Keratinocyte (primary cell): ENCODE measurements at regions not wholly inside any gene's neighbourhood (a gene's known extent, or its start where the extent isn't known, plus 50 kb on each side); places are given as distances from the start of the nearest gene placed in this dataset.

Experiments
- CTCF ChIP-seq, 3 experiments: IDR thresholded peaks in 1 of 3; conservative IDR thresholded peaks in 1 of 3; optimal IDR thresholded peaks in 1 of 3; 2 replicates in 2 of 3; 3 replicates in 1 of 3; pipeline versions ENCODE3 to v1.5.1; 2011; ENCODE audit warnings: low read length in 3 of 3, mild to moderate bottlenecking in 3 of 3, moderate library complexity in 2 of 3, control low read depth in 1 of 3, inconsistent platforms in 1 of 3; ENCODE audit not compliant: insufficient read depth in 2 of 3; ENCODE audit errors: extremely low read depth in 1 of 3
- EZH2 ChIP-seq: IDR thresholded peaks from one replicate; pipeline ENCODE4 v1.6.1; 2012; ENCODE audit warnings: inconsistent platforms, mild to moderate bottlenecking, low read length, moderate library complexity

DNA sequence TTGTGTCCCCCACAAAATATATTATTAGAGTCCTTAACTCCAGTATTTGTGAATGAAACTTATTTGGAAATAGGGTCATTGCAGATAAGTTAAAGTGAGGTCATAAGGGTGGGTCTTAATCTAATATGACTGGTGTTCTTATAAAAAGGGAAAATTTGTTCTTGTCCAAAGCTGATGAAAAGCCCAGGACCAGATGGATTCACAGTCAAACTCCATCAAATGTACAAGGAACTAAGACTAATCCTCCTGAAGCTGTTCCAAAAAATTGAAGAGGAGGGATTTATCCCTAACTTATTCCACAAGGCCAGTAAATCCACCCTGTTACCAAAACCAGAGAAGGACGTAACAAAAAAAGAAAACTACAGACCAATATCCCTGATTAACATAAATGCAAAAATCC, 56.4 kb upstream of the SLIT3 start:
- TF ChIP-seq CTCF (optimal IDR thresholded peaks at IDR 0.05 in 1 of 3, IDR thresholded peaks at IDR 0.05 in 1 of 3, conservative IDR thresholded peaks at IDR 0.05 in 1 of 3; ENCODE audit: extremely low read depth in 1 of 3, insufficient read depth in 2 of 3, low read length in 3 of 3) = no peak
- TF ChIP-seq EZH2 = no peak
